ENCODE measurements at regions not wholly inside any gene's neighbourhood (a gene's known extent, or its start where the extent isn't known, plus 50 kb on each side); places are given as distances from the start of the nearest gene placed in this dataset.

- TF ChIP-seq CTCF (conservative IDR thresholded peaks at IDR 0.05; ENCODE audit: low read depth, low read length), result no peak
- no peak for TF ChIP-seq EZH2 (IDR thresholded peaks at IDR 0.05; ENCODE audit: borderline replicate concordance, low read depth, low read length, poor library complexity, severe bottlenecking)
Observed at GRCh38 chr5:110925398-110925797, 146.1 kb upstream of the TSLP start.
